ENCODE measurements at regions not wholly inside any gene's neighbourhood (a gene's known extent, or its start where the extent isn't known, plus 50 kb on each side); places are given as distances from the start of the nearest gene placed in this dataset.
"Not testable (repeated sequence)": the region's sequence is repeated elsewhere in the genome, so short reads cannot be mapped to it uniquely, and the experiment has no call there.

DNA sequence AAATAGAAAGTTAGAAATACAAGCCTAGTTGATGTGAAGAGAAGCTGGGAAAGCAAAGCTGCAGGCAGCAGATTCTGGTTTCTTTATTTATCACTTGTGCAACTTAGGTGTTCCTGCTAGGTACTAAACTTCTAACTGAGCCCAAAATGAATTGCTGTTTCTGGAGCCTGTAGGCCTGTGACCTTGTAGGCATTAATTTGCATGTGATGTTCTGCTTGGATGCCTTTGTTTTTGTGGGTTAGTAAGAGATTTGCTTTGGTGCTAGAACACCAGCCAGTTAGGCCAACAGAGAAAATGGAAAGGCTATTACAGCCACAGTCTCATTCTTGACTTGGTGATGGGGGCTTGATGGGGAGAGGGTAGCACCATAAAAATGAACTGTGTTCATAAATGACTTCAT, 370.7 kb downstream of the PPP1R3A start:
- Histone ChIP-seq H3K9me3 (no peaks in the 10 kb centered on the region), H3K4me3 (no peak overlapping the region), H3K36me3 (no peaks in the 10 kb centered on the region), H3K4me1 (no peaks in the 10 kb centered on the region), H3K27me3 (no peaks in the 10 kb centered on the region), H3K27ac (no peak overlapping the region)
- TF ChIP-seq, protein P1, sequence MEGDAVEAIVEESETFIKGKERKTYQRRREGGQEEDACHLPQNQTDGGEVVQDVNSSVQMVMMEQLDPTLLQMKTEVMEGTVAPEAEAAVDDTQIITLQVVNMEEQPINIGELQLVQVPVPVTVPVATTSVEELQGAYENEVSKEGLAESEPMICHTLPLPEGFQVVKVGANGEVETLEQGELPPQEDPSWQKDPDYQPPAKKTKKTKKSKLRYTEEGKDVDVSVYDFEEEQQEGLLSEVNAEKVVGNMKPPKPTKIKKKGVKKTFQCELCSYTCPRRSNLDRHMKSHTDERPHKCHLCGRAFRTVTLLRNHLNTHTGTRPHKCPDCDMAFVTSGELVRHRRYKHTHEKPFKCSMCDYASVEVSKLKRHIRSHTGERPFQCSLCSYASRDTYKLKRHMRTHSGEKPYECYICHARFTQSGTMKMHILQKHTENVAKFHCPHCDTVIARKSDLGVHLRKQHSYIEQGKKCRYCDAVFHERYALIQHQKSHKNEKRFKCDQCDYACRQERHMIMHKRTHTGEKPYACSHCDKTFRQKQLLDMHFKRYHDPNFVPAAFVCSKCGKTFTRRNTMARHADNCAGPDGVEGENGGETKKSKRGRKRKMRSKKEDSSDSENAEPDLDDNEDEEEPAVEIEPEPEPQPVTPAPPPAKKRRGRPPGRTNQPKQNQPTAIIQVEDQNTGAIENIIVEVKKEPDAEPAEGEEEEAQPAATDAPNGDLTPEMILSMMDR (IDR thresholded peaks at IDR 0.05) = no peak
- TF ChIP-seq POLR2A (IDR thresholded peaks at IDR 0.05) (no peak), EP300 (IDR thresholded peaks at IDR 0.05) (no peak)
- no peak for DNase-seq (ENCODE audit: low spot score in 2 of 2)

DNA sequence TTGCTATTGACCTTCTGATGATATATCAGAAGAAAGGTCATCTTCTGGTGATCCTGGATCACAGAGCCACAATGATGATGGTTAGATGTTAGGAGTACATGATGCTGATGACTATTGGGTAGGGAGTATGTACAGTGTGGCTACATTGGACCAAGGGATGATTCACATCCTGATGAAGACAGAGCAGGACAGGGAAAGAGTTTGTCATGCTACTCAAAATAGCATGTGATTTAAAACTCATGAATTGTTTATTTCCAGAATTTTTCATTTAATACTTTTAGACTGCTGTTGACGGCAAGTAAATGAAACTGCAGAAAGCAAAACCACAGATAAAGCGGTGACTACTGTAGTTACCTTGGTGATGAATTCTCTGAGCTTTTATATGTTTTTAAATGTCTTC, 397.3 kb downstream of the PPP1R3A start:
- no peaks in the 10 kb centered on the region for H3K4me1 ChIP-seq
- H3K36me3 ChIP-seq = no peaks in the 10 kb centered on the region
- WGBS, 2 donors = 93 to 97% methylated on average over 2 of the region's 2 CpGs
- H3K27ac ChIP-seq = no peak overlapping the region
- DNase-seq (ENCODE audit: low spot score in 2 of 2) = no peak
- TF ChIP-seq, protein P1 (IDR thresholded peaks at IDR 0.05) = no peak
- TF ChIP-seq POLR2A (IDR thresholded peaks at IDR 0.05) (no peak), EP300 (IDR thresholded peaks at IDR 0.05) (no peak)
- no peaks in the 10 kb centered on the region for H3K9me3 ChIP-seq
- no peak overlapping the region for H3K4me3 ChIP-seq
- H3K27me3 ChIP-seq = no peaks in the 10 kb centered on the region

DNA sequence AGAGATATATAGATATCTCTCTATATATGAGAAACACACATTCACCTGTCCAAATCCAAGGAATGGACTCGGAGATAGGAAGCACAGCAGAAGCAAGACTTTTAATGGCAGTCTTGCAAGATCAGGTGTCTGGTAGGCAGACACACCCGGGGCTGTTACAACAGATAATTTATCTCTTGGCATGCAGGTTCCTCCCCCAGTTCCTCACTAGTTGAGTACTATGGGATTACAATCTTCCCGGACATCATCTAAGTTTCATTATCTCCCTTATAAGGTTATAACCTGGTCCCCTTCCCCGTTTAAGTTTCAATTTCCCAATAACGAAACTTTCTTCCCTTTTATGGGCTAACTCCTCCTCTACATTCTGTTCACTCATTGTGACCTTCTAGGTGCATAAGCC, 399.3 kb downstream of the PPP1R3A start:
- Histone ChIP-seq H3K27ac (no peak overlapping the region), H3K4me3 (no peak overlapping the region), H3K9me3 (no peaks in the 10 kb centered on the region), H3K27me3 (no peaks in the 10 kb centered on the region), H3K4me1 (no peaks in the 10 kb centered on the region), H3K36me3 (no peaks in the 10 kb centered on the region)
- TF ChIP-seq, protein P1 (IDR thresholded peaks at IDR 0.05) = no peak
- no peak for TF ChIP-seq POLR2A (IDR thresholded peaks at IDR 0.05)
- no peak for TF ChIP-seq EP300 (IDR thresholded peaks at IDR 0.05)
- DNase-seq (ENCODE audit: low spot score in 2 of 2) = no peak
- 76 to 84% methylated on average over 5 of the region's 5 CpGs for WGBS, 2 donors

DNA sequence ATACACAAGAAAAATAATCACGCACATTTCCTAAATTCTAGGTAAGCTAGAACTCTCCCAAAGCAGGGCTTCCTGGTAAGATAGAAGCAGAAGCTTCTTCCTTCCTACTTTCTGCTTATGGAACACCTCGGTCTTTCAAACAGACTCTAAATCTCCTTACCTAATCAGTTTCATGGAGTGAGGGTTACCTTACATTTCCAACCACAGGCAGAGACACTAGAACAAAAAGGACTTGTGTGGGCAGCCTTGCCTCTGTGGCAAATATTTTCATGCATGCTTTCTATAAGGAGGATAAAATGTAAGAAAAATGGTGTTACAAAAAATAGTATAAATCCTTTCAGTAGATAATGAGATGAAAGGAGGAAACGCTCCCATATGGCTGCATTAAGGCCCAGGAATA, 386.3 kb upstream of the SMIM30 start:
- no peak for DNase-seq (ENCODE audit: low spot score in 2 of 2)
- H3K4me1 ChIP-seq = no peaks in the 10 kb centered on the region
- no peak overlapping the region for H3K4me3 ChIP-seq
- no peaks in the 10 kb centered on the region for H3K27me3 ChIP-seq
- TF ChIP-seq, protein P1 (IDR thresholded peaks at IDR 0.05) = no peak
- TF ChIP-seq EP300 (IDR thresholded peaks at IDR 0.05) (no peak), POLR2A (IDR thresholded peaks at IDR 0.05) (no peak)
- H3K36me3 ChIP-seq = no peaks in the 10 kb centered on the region
- no peaks in the 10 kb centered on the region for H3K9me3 ChIP-seq
- H3K27ac ChIP-seq = no peak overlapping the region
- WGBS, 2 donors = 80 to 83% methylated on average over 3 of the region's 3 CpGs

DNA sequence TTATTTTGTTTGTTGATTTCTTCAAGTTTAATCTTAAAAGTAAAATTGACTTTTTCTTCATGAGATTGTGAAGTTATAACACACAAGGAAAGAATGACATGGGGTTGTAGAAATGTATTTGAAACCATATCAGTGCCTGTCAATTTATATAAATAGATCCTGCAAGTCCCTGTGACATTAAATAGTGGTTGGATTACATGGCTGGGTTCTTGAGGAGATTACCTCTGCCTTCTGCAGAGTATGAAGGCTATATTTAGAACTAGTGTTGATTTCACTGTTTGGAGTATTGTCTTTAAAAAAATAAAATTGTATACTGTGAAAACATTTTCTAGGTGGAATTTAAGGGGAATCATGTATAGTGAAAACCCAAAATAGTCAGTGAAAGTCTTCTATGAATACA, 385.8 kb upstream of the SMIM30 start:
- no peak for DNase-seq (ENCODE audit: low spot score in 2 of 2)
- H3K27me3 ChIP-seq = no peaks in the 10 kb centered on the region
- H3K4me3 ChIP-seq = no peak overlapping the region
- no peaks in the 10 kb centered on the region for H3K4me1 ChIP-seq
- no peaks in the 10 kb centered on the region for H3K36me3 ChIP-seq
- H3K27ac ChIP-seq = no peak overlapping the region
- H3K9me3 ChIP-seq = no peaks in the 10 kb centered on the region
- no peak for TF ChIP-seq EP300 (IDR thresholded peaks at IDR 0.05)
- no peak for TF ChIP-seq POLR2A (IDR thresholded peaks at IDR 0.05)
- TF ChIP-seq, protein P1 (IDR thresholded peaks at IDR 0.05) = no peak

DNA sequence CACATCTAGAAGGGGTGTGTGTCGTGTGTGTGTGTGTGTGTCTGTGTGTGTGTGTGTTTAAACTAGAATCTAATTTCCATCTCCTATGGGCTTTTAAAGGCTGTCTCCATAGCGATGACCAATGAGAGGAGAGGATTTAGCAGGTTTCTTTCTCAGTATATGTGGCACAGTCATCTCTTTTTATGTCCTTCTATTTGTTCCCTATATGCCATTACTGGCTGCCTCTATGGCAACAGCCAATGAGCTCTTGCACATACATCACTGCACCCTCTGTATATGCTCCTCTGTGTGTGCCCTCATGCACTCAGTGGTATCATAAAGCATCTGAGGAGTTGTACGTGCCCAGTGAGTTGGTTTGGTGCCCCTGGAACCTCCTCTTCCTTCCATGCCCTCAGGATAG, 378.2 kb upstream of the SMIM30 start:
- H3K9me3 ChIP-seq; H3K4me3 ChIP-seq; DNase-seq (ENCODE audit: low spot score in 2 of 2); H3K27me3 ChIP-seq; H3K27ac ChIP-seq; H3K4me1 ChIP-seq; H3K36me3 ChIP-seq: not testable (repeated sequence)
- WGBS, 2 donors = 81 to 87% methylated on average over 3 of the region's 3 CpGs

DNA sequence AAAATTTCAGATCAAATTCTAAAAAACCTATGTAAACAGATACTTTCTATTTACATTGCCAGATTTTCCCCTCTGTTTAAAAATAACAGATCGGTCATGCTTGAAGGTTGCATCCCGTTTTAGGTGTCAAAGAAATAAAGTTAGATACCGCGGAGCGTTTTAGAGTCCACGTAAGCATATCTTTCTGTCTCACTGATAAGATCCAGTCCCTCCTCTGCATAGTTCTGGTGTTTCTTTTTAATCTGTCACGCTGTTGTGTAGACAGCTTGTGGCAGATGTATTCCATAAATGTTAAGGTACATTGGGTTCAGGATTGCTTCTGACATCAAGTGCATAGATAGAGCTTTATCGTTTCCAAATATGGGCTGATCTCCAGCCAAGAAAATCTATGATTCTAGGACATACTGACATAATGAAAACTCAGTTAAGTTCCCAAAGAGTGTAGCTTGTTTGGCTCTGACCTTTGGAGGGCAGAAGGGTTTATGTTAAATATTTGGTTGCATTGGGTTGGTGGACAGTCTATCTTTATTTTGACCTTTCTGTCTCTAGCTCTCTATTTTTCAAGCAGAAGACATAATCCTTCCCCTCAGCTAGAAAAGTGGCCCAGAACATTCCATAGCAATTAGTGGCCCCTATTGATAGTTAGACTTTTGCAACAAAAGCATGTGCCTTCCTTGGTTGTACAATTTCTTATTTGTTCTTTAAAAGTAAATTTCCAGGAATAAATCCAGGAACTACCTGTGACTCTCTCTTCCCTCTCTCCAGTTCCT, 376.6 kb upstream of the SMIM30 start:
- WGBS, 2 donors = 80% methylated on average over 6 to 7 of the region's 8 CpGs
- not testable (repeated sequence) for H3K4me3 ChIP-seq; H3K36me3 ChIP-seq; H3K27me3 ChIP-seq; H3K9me3 ChIP-seq; DNase-seq (ENCODE audit: low spot score in 2 of 2); H3K4me1 ChIP-seq; H3K27ac ChIP-seq
